Transverse colon (tissue), 4 donors: ENCODE measurements at regions not wholly inside any gene's neighbourhood (a gene's known extent, or its start where the extent isn't known, plus 50 kb on each side); places are given as distances from the start of the nearest gene placed in this dataset.

Source experiments
- DNase-seq: peaks from one replicate; pipeline ENCODE4 v3.0.0-alpha.2; 2019
- H3K27ac ChIP-seq, 4 donors: fragments of 200-600 bp; sonication (generic); 2 replicates each; pipeline ENCODE4 v1.5.1; 2016 to 2018; ENCODE audit warnings: inconsistent platforms in 4 of 4
- H3K27me3 ChIP-seq: fragments of 200-600 bp; sonication (generic); 2 replicates; pipeline ENCODE4 v1.5.1; 2017; ENCODE audit warnings: inconsistent platforms
- H3K36me3 ChIP-seq, 4 donors: fragments of 200-600 bp; sonication (generic); 2 replicates each; pipeline ENCODE4 v1.5.1; 2017 to 2019; ENCODE audit warnings: inconsistent platforms in 4 of 4
- H3K4me1 ChIP-seq, 4 donors: fragments of 200-600 bp; sonication (generic); 2 replicates each; pipeline ENCODE4 v1.5.1; 2017 to 2020; ENCODE audit warnings: inconsistent platforms in 4 of 4
- H3K4me3 ChIP-seq, 4 donors: fragments of 200-600 bp; sonication (generic); 1 replicate in 1 of 4; 2 replicates in 3 of 4; pipeline versions ENCODE4 v1.5.1 to v1.6.1; 2017 to 2019; ENCODE audit warnings: inconsistent platforms in 4 of 4
- H3K9me3 ChIP-seq, 2 donors: fragments of 200-600 bp; sonication (generic); 2 replicates each; pipeline ENCODE4 v1.5.1; 2017 to 2019; ENCODE audit warnings: inconsistent platforms in 2 of 2
- EP300 ChIP-seq: sonication (generic); formaldehyde crosslinking; IDR thresholded peaks from one replicate; pipeline ENCODE4 v1.6.1; 2017; ENCODE audit warnings: antibody characterized with exemption, low read depth
- POLR2A ChIP-seq: fragments of 450-650 bp; IDR thresholded peaks from one replicate; pipeline ENCODE4 v1.6.1; 2016; ENCODE audit warnings: antibody characterized with exemption, mild to moderate bottlenecking, moderate library complexity
- POLR2AphosphoS5 ChIP-seq, 3 donors: sonication (generic); formaldehyde crosslinking; IDR thresholded peaks; one replicate each; pipeline ENCODE4 v1.6.1; 2016; ENCODE audit warnings: antibody characterized with exemption in 3 of 3
- WGBS, 2 donors: methylation state at CpG; one replicate each; pipeline ENCODE4 v1.1.5; 2018; ENCODE audit warnings: low coverage in 1 of 2; 5-methylcytosine and 5-hydroxymethylcytosine counted together
- in situ Hi-C, 4 donors: fragments of 200-750 bp; cut with MboI; loops; one replicate each; pipeline versions ENCODE4 v1.15.0 to v1.15.1; 2017; ENCODE audit warnings: low sequenced_read_pairs in 3 of 4, low pct_ligation_motif_present in 1 of 4, low pct_unique_long_range_greater_than_20kb in 1 of 4
- intact Hi-C: fragments of 100-400 bp; cut with DNase I; formaldehyde crosslinking; loops from one replicate; pipeline ENCODE4 v1.15.1; 2023; ENCODE audit warnings: low total_unique reads
- TF ChIP-seq, protein P1 (sequence below), 5 experiments: fragments of 200-600 bp in 3 of 5; fragments of 450-650 bp in 2 of 5; sonication (generic) in 3 of 5; IDR thresholded peaks; 1 replicate in 2 of 5; 2 replicates in 3 of 5; pipeline ENCODE4 v1.5.1; 2016 to 2017; ENCODE audit warnings: antibody characterized with exemption in 5 of 5, inconsistent platforms in 3 of 5, mild to moderate bottlenecking in 2 of 5, moderate library complexity in 1 of 5

DNA sequence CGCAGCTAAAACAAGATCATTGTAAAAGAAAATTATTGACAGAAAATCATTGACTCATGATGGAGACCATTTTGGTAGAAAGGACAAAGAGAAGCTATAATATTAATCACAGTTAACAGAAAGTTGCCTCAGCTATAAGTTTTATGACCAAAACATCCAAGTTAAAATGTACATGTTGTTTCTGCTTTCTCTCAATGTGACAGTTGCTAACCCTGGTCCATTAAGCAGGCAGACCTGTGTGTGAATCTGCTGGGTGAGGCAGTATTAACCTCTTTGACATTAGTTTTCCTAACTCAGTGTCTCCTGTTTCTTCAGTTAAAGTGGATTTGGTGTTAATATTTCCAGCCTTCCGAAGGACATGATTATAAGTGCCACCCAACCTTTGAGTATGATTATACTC, 94.8 kb upstream of the DCLK2 start:
- 85 to 95% methylated on average over 2 of the region's 2 CpGs for WGBS, 2 donors
- TF ChIP-seq, protein P1, sequence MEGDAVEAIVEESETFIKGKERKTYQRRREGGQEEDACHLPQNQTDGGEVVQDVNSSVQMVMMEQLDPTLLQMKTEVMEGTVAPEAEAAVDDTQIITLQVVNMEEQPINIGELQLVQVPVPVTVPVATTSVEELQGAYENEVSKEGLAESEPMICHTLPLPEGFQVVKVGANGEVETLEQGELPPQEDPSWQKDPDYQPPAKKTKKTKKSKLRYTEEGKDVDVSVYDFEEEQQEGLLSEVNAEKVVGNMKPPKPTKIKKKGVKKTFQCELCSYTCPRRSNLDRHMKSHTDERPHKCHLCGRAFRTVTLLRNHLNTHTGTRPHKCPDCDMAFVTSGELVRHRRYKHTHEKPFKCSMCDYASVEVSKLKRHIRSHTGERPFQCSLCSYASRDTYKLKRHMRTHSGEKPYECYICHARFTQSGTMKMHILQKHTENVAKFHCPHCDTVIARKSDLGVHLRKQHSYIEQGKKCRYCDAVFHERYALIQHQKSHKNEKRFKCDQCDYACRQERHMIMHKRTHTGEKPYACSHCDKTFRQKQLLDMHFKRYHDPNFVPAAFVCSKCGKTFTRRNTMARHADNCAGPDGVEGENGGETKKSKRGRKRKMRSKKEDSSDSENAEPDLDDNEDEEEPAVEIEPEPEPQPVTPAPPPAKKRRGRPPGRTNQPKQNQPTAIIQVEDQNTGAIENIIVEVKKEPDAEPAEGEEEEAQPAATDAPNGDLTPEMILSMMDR (IDR thresholded peaks at IDR 0.05), result no peak
- TF ChIP-seq POLR2AphosphoS5 (IDR thresholded peaks at IDR 0.05) (no peak), EP300 (no peak), POLR2A (no peak)
- Histone ChIP-seq H3K4me3 (no peak overlapping the region), H3K9me3 (no peaks in the 10 kb centered on the region), H3K4me1 (peaks cover 0 to 18% (median 9%) of the 10 kb centered on the region in 4 donors), H3K27ac (no peak overlapping the region), H3K36me3 (no peaks in the 10 kb centered on the region), H3K27me3 (no peaks in the 10 kb centered on the region)
- DNase-seq, result no peak
- in situ Hi-C loops (loop anchor here in 3 of 4 donors (5.0 to 25.0 kb wide), 3 partner anchors 879 to 889 kb away; no protein-coding TSS in a partner anchor), intact Hi-C loops (loop anchor here (10.0 kb wide), 1 partner anchor 891 kb away; no protein-coding TSS in a partner anchor)

DNA sequence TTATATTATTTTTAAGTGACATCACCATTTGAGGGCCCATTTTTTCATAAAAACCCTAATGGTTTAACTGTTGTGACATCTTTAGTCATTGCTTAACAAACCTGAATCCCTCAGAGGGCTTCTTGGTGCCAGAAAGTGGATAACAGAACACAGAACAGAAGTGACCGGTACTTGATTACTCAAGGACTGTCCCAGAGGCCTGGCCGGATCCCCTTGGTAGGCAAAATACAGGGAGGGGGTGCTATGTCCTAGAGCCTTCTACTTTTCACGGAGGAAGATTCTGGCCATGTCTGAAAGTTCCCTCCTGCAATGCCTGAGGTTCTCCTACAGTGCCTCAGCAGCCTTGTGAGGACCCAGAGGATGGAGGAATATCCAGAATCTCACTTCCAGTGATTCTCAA, 94.3 kb upstream of the DCLK2 start:
- Histone ChIP-seq H3K4me1 (peaks cover 0 to 18% (median 9%) of the 10 kb centered on the region in 4 donors), H3K27ac (no peak overlapping the region), H3K4me3 (no peak overlapping the region), H3K36me3 (no peaks in the 10 kb centered on the region), H3K27me3 (no peaks in the 10 kb centered on the region), H3K9me3 (no peaks in the 10 kb centered on the region)
- WGBS, 2 donors, result 81 to 87% methylated on average over 3 of the region's 3 CpGs
- intact Hi-C loops, result loop anchor here (10.0 kb wide), 1 partner anchor 891 kb away; no protein-coding TSS in a partner anchor
- no peak for DNase-seq
- in situ Hi-C loops, result loop anchor here in 3 of 4 donors (5.0 to 25.0 kb wide), 3 partner anchors 878 to 888 kb away; no protein-coding TSS in a partner anchor
- TF ChIP-seq EP300 (no peak), POLR2A (no peak), POLR2AphosphoS5 (IDR thresholded peaks at IDR 0.05) (no peak)
- TF ChIP-seq, protein P1 (IDR thresholded peaks at IDR 0.05), result no peak

DNA sequence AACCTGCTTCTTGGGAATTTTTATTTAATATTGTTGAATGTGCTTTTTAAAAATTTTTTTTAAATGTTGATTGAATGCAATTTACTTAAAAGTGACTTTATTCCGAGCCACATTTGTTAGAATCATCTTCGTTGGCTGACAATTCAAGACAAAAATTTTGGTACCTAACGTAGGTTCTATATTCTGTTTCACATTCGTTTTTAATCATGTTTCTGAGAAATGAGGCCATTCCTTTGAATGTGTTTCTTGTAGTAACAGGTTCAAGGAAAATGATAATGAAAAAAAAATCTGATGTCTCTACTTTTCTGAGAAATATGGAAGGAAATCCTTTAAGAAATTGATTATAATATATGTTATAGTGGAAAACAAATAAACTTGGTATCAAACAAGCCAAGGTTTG, 92.3 kb upstream of the DCLK2 start:
- peaks cover 0 to 15% (median 8%) of the 10 kb centered on the region in 4 donors for H3K4me1 ChIP-seq
- in situ Hi-C loops, result loop anchor here in 2 of 4 donors (10.0 to 25.0 kb wide), 2 partner anchors 876 to 879 kb away; no protein-coding TSS in a partner anchor
- H3K36me3 ChIP-seq, result no peaks in the 10 kb centered on the region
- intact Hi-C loops, result loop anchor here (10.0 kb wide), 1 partner anchor 889 kb away; no protein-coding TSS in a partner anchor
- TF ChIP-seq, protein P1 (IDR thresholded peaks at IDR 0.05), result no peak
- TF ChIP-seq EP300 (no peak), POLR2A (no peak), POLR2AphosphoS5 (IDR thresholded peaks at IDR 0.05) (no peak)
- DNase-seq, result no peak
- no peaks in the 10 kb centered on the region for H3K9me3 ChIP-seq
- H3K4me3 ChIP-seq, result no peak overlapping the region
- H3K27me3 ChIP-seq, result no peaks in the 10 kb centered on the region
- WGBS, 2 donors, result 83 to 85% methylated on average over 4 of the region's 4 CpGs
- no peak overlapping the region for H3K27ac ChIP-seq

DNA sequence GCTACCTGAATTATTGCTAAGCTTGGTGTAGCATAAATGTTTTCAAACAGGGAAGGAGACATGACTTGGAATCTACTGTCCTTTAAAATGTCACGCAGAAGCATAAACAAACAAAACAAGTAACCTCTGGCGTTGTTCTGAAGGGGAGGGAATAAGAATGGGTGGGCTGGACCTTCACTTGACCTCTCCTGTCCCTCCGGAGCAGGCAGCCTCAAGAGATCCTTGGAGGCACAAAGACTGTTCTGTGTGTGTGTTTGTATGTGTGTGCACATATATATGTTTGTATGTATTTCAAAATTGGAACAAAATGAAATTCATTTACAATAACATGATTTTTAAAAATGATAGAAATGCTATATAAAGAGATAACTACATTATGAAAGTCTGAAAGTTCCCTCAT, 91.3 kb upstream of the DCLK2 start:
- in situ Hi-C loops (loop anchor here in 2 of 4 donors (10.0 to 25.0 kb wide), 2 partner anchors 875 to 878 kb away; no protein-coding TSS in a partner anchor), intact Hi-C loops (loop anchor here (10.0 kb wide), 1 partner anchor 888 kb away; no protein-coding TSS in a partner anchor)
- H3K4me3 ChIP-seq, result no peak overlapping the region
- no peaks in the 10 kb centered on the region for H3K9me3 ChIP-seq
- TF ChIP-seq POLR2A (no peak), POLR2AphosphoS5 (IDR thresholded peaks at IDR 0.05) (no peak), EP300 (no peak)
- TF ChIP-seq, protein P1 (IDR thresholded peaks at IDR 0.05), result no peak
- H3K4me1 ChIP-seq, result peaks cover 0 to 15% (median 8%) of the 10 kb centered on the region in 4 donors
- no peak overlapping the region for H3K27ac ChIP-seq
- DNase-seq, result no peak
- H3K27me3 ChIP-seq, result no peaks in the 10 kb centered on the region
- 32 to 62% methylated on average over 3 of the region's 3 CpGs for WGBS, 2 donors
- no peaks in the 10 kb centered on the region for H3K36me3 ChIP-seq
